H54 (cell line): ENCODE measurements at regions not wholly inside any gene's neighbourhood (a gene's known extent, or its start where the extent isn't known, plus 50 kb on each side); places are given as distances from the start of the nearest gene placed in this dataset.

Experiments
- DNase-seq: peaks from one replicate; pipeline ENCODE4 v3.0.0; 2011; ENCODE audit warnings: low spot score, mixed read lengths; ENCODE audit not compliant: insufficient read length
- FAIRE-seq: peaks from 3 replicates; lab custom pipeline; 2011; peaks lifted over from hg19 to GRCh38; lab: Jason Lieb, UNC
- POLR2A ChIP-seq: IDR thresholded peaks from 2 replicates; pipeline ENCODE4 v1.6.1; 2011; ENCODE audit warnings: low read depth, mild to moderate bottlenecking, low read length

- TF ChIP-seq POLR2A = no peak
- FAIRE-seq (no peak), DNase-seq (no peak)
Measured at GRCh38 chr18:8458546-8459215, 150.6 kb upstream of the RAB12 start.

DNA sequence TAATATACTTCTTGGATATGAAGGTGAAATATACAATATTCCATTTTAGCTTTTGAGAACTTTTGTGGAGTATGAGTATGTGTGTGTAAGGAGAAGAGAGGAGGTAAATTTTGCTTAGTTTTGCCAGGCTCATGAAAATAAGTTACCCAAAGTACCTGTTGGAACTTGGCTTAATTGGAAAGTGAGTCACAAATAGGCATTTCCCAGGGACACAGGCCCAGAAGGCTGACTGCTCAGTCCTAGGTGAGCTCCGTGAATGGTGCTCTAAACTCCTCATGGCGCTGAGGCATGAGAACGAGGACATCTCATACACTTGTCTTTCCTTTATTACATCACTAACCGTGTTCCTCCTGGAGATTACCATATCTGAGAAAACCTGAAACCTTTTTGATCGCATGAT is 148.5 kb upstream of the RAB12 start:
- DNase-seq (no peak), FAIRE-seq (no peak)
- TF ChIP-seq POLR2A = no peak

GRCh38 chr18:8461544-8461943 is 147.7 kb upstream of the RAB12 start:
- no peak for FAIRE-seq
- DNase-seq = no peak
- no peak for TF ChIP-seq POLR2A

- FAIRE-seq (no peak), DNase-seq (no peak)
- no peak for TF ChIP-seq POLR2A
Measured at GRCh38 chr18:8462651-8463185, 146.5 kb upstream of the RAB12 start.

- TF ChIP-seq POLR2A = no peak
- no peak for FAIRE-seq
- no peak for DNase-seq
Measured at GRCh38 chr18:8463791-8464190, 145.4 kb upstream of the RAB12 start.

DNA sequence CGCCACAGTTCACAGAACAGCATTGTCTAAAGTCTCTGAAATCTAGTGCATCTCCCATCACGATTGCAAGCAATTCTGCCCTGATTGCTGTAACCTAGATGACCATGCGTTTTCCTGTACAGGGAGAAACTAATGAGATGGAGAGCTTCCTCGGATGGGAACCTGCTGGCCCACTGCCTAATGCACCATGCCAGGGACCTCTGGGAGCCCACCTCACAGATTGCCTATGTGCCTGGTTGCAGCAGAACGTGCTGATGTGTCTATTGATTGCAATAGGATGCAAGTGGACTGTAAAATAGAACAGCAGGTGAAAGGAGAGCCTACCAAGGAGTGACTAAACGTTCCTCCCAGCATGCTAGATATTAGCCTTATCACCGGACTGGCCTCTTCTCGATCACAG is 141.0 kb upstream of the RAB12 start:
- FAIRE-seq (no peak), DNase-seq (no peak)
- TF ChIP-seq POLR2A = no peak

DNA sequence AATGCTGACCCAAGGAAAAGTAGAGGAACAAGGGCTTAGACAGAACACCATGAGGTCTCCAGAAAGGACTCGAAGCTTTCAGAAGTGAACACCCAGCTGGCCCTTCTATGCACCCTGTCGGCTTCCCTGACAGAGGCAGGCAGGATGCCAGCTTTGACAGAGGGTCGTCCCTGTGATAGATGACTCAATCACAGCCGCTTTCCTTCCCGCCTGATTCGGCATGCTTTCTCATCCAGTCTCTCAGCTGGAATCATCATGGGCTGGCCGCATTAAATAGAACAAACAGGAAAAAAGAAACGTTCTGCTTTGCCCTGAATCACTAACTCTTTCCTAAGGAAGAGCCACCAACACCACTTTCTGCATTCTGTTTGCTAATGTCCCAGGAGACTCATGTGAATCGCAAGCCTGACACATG is 140.3 kb upstream of the RAB12 start:
- DNase-seq (no peak), FAIRE-seq (no peak)
- no peak for TF ChIP-seq POLR2A

DNA sequence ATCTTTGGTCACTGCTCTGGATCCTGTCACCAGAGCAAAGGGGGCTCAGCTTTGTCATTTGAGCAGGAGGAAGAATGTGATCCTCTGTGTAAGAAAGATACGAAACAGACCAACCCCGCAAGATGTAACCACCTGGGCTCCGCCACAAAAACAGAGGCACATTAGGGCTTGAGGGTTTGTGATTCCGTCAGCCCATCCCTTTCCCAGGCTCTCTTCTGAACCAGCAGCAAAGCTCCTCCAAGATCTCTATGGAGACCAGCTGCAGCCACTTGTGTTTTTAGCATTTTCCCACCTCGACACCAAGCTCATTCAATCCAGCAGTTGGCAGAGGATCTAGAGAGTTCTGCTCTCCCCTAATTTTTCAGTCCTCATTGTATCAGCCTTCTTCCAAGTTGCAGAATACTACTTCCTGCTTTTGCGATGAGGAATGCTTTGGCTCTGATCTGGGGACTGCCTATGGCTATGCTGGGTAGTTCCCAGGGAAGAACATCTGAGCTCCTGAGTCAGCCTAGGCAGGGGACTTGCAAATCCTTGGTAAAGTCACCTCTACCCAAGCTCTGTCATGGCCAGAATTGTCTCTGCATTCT is 139.6 kb upstream of the RAB12 start:
- TF ChIP-seq POLR2A = no peak
- no peak for FAIRE-seq
- no peak for DNase-seq

DNA sequence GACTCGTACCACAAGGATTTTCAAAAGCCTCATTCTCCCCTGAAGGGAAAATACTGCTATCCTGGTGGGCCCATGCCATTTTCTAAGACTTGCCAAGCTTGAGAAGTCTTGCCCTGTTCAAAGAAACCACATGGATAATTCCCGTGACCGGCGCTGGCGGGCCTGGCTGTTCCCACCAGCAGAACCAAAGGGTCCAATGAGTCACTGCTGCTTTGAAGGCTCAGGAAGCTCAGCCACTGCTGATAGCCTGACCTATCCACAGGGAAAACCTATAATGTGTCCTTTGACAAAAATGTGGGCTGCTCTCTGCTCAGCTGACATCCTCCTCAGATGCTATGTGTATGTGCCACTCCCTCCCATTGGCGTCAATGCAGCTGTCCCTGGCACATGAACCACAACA is 137.9 kb upstream of the RAB12 start:
- TF ChIP-seq POLR2A = no peak
- FAIRE-seq (no peak), DNase-seq (no peak)

- FAIRE-seq = no peak
Measured at GRCh38 chr18:8474661-8475060, 134.6 kb upstream of the RAB12 start.

DNA sequence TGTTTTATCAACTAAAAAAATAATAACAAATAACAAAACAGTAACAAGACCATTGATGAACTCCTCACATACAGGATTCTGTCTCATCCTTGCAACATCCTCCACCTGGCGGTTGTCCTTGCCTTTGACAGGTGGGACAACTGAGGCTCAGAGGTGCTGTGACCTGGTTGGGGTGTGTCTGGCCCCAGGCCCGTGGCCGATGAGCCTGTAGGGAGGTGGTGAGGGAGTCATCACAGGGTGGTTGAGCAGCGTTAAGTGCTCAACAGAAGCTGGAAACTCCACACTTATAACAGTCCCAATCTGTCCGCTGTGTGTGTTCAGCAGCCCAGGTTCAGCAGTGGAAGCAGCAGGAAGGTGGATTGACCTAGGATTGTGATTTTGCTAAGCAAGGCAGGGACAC is 131.6 kb upstream of the RAB12 start:
- FAIRE-seq = no peak
- no peak for DNase-seq

More at GRCh38 chr18:8474661-8475060, 134.6 kb upstream of the RAB12 start:
- DNase-seq = no peak
- TF ChIP-seq POLR2A = no peak

GRCh38 chr18:8478166-8478967 is 130.9 kb upstream of the RAB12 start:
- peak; percentile 60 for DNase-seq

More for the DNA sequence above, 131.6 kb upstream of the RAB12 start:
- no peak for TF ChIP-seq POLR2A

DNA sequence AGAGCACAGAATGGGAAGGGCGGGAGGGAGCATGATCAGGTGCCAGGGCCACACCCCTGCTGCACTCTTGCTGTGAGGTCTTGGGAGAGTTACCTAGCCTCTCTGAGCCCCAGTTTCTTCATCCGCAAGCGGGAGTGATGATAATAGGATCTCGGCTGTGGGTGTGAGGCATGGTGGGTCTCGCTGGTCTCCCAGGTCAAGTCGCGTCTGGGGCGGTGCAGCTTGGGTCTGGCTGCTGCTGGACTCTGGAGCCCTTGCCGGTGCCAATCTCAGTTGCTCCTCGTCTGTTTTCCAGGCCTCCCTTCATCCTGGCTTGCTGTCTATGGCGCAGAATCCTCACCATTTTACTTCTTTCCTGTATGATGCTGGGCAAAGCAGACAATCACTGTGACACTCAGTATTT is 130.3 kb upstream of the RAB12 start:
- TF ChIP-seq POLR2A = no peak
- DNase-seq (no peak), FAIRE-seq (no peak)

More at GRCh38 chr18:8478166-8478967, 130.9 kb upstream of the RAB12 start:
- TF ChIP-seq POLR2A = no peak
- no peak for FAIRE-seq

GRCh38 chr18:8479789-8480188 is 129.4 kb upstream of the RAB12 start:
- FAIRE-seq = no peak
- no peak for TF ChIP-seq POLR2A

More at GRCh38 chr18:8479789-8480188, 129.4 kb upstream of the RAB12 start:
- no peak for DNase-seq
